ENCODE measurements at regions not wholly inside any gene's neighbourhood (a gene's known extent, or its start where the extent isn't known, plus 50 kb on each side); places are given as distances from the start of the nearest gene placed in this dataset.

GRCh38 chr13:70206671-70207070, 98.4 kb upstream of the KLHL1 start:
- no peak for DNase-seq

- DNase-seq: no peak
Measured at GRCh38 chr13:70203661-70204229, 95.5 kb upstream of the KLHL1 start.

GRCh38 chr13:70191034-70191433, 82.8 kb upstream of the KLHL1 start:
- no peak for DNase-seq

- no peak for DNase-seq
Measured at GRCh38 chr13:70189981-70190380, 81.7 kb upstream of the KLHL1 start.

- no peak for DNase-seq
Measured at GRCh38 chr13:70188567-70188966, 80.3 kb upstream of the KLHL1 start.

GRCh38 chr13:70183041-70183440, 74.8 kb upstream of the KLHL1 start:
- no peak for DNase-seq
